CD4-positive, alpha-beta T cell treated with Interleukin-2 at 100 ng/mL for 4 hours (primary cell): ENCODE measurements at regions not wholly inside any gene's neighbourhood (a gene's known extent, or its start where the extent isn't known, plus 50 kb on each side); places are given as distances from the start of the nearest gene placed in this dataset.
A peak's percentile ranks its signal among the peaks of the same experiment; 100 is the strongest.

Experiments used
- DNase-seq: peaks from one replicate; pipeline ENCODE4 v3.0.0-alpha.2; 2020; ENCODE audit warnings: low spot score

DNA sequence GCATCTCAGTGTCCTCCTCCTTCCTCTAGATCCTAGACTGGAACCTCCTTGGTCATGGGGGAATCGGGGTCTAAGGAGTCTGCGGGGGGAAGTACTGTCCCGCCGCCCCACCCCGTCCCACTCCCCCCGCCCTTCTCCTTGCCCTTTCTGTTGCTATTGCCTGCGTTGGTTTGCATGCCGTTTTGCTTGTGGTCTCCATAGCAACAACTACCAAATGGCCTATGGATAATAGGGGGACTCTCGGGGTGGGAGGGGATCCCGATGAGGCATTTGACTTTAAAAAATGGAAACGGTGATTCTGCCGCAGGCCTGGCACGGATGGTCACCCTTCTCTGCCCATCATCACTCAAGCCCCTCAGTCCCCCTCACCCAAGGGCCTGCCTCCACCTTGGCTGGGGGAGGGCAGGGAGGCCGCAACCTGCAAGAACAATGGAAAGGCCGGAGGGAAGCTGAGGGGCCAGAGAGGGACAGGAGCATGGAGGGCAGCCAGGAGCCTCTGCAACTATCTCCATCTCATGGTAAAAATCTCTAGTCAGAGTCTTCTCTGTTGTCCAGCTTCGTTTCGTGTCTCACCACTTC lies 231.4 kb upstream of the TNRC6C start:
- DNase-seq: no peak

DNA sequence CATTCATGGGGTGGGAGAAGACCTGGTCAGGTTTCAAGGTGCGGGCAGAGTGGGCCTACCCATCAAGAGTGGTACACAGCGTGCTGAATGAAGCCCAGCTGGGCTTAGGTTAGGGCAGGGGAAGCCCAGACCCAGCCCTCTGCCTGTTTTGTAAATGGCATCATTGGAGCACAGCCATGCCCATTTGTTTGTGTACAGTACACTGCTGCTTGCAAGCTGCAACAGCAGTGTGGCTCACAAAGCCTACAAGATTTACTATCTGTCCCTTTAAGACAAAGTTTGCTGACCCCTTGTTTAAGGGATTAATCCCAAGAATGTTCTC lies 230.1 kb upstream of the TNRC6C start:
- no peak for DNase-seq

DNA sequence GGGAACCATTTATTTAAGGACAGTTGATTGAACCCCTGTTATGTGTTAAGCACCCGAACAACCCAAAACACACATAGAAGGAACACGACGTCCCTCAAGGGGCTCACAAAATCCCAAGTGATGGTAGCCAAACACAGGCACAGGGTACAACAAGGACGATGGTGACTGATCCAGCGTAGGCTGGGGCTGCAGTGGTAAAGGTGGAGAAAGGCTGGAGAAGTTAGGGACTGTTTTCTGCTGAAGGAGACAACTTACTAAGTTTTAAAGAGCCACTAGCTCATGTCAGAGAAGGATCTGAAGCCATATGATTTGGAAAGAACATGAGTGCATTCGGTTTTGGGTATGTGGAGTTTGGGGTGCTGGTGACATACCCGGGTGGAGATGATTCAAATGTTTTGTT lies 229.6 kb upstream of the TNRC6C start:
- no peak for DNase-seq

DNA sequence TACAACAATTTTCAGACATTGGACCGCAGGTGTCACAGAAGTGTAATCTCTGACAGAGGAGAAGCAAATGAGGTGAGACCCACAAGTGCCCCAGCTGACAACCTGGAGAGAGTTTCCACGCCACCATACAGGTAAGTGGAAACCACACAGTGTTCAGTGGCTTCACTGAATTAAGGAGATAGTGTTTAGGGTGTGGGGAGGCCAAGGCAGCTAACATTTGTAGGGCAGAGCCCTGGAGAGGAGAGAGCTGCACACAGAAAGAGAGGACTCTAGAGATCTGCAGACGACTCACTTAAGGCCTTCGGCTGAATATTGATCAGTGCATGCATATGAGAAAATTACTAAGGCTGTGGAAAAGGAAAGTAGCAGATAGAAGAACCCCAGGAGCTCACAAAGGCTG lies 228.9 kb upstream of the TNRC6C start:
- DNase-seq: no peak

DNA sequence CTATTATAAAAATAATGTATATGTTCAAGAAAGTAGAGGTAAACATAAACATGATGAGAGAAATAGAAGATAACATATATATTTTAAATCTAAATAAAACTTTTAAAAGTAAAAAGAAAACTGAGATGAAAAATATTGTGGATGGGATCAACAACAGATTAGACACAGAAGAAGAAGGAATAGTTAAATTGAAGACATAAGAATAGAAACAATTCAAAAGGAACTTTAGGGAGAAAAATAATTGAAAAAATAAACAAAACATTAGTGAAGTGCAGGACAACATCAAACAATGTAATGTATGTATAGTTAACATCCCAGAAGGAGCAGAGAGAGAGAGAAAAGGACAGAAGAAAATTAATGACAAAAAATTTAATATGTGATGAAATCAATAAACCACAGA lies 228.1 kb upstream of the TNRC6C start:
- no peak for DNase-seq

DNA sequence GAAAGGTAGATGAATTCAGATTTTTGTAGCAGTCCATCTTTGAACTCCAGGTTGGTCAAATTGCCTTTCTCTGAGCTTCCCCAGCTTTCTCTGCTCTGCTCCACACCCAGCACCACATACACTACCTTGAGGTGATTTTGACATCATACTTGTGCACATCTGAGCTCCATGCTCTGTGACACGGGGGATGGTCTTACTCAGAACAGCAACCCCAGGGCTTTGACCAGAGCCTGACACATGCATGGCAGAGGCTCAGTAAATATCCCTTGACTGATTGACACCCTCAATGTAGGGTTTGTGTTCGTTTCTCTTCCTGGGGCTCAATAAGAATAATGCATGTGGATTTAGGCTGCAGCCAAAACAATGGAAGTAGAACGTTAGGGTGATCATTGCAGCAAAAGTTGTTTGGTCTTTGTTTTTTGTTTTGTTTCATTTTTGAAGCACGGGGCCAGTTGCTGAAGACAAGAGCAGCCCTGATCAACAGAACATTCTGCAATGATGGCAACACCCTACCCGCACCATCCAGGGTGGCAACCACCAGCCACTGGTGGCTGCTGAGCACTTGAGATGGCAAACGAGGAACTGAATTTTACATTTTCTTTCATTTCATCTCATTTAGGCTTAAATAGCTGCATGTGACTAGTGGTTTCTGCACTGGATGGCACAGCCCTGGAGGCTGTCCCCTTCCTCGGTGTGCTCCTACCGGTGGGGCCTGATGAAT lies 224.8 kb upstream of the TNRC6C start:
- no peak for DNase-seq

DNA sequence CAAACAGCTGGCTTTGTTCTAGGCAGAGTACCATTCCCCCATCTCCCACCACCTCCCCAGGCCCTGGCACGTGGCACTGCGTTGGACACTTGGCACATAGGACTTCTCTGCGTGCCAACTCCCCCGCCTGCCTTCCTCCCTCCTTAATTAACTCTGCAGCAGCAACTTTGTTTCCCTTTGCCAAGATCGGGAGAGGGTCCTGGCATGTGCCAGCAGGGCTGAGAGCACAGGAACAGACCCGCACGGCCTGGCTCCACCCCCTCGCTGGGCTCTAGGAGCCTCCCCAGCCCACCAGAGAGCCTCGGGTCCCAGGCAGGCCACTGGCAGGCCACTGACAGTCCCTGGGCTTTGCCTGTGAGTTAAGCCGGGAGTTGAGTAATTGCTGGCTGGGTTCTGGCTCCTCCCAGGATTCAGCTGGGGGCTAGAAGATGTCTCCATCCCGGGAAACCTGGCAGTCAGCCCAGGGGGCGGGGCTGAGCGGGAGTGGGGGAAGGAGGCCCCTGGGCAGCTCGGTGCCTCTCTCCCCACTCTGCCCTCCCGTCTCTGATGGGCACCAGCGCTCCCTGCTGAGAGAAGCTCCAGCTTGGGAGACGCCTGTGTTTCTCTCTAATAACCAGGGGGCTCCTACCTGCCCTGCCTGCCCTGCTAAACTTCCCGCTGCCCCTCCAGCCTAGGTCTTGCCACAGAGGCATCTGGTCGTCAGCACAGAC lies 224.0 kb upstream of the TNRC6C start:
- no peak for DNase-seq

DNA sequence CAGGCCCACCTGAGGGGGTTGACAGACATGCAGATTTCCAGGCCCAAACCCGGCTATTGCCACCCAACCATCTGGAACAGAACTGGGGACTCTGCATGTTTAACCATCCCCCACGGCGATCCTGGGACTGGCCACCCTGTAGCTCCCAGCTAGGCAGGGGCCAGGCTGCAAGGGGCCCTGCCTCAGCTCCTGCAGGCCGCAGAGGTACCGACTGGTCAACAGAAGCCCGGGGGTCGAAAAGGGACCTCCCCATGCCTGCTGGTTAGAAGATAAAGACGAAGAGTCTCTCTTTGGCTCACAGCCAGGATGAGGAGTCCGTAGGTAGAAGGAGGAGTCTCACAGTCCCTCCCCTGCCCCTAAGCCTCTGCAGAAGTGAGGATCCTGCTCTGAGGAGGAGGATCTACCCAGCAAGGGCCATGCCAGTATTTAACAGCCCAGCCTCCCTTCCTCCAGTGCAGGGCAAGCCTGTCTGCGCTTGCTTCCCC lies 223.4 kb upstream of the TNRC6C start:
- no peak for DNase-seq

DNA sequence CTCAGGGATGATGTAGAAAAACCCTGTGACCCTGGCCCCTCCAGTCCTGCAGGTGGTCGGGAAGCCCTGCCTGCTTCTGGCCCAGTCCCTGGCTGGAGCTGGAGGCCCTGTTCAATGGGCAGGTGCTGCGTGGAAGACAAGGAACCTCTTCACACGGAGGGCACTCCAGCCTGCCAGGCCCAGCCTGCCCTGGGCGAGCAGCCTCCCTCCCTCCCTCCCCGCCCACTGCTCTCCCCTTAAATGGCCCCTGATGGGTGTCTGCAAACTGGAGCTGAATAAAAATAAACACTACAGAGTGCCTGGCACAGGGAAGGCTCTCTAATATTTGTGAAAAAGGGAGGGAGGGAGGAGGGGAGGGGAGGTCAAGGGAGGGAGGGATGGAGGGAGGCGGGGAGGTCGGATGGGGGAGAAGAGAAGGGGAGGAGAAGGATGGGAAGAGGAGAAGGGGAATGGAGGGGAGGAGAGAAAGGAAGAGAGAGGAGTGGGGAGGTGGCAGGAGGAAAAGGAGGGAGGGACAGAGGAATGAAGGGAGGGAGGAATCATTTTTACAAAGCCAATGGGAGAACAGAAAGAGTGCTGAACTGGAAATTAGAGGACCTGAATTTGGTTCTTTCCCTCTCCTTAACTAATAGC lies 222.8 kb upstream of the TNRC6C start:
- DNase-seq: no peak

DNA sequence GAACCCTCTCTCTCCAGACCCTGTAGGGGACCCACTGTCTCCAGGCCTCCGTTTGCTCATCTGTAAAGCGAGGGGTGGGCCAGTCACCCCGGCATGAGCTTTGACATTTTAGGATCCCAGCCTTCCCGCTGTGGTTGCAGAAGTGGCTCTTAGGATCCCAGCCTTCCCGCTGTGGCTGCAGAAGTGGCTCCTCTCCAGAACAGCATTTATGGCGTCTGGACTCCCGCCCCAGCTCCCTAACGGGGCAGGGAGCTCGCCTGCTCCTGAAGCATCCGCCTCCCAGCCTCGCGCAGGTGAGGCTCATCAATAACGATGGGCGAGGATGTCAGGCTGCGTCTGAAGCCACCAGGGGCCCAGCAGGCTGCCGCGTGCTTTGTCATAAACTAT lies 222.3 kb upstream of the TNRC6C start:
- DNase-seq: no peak

DNA sequence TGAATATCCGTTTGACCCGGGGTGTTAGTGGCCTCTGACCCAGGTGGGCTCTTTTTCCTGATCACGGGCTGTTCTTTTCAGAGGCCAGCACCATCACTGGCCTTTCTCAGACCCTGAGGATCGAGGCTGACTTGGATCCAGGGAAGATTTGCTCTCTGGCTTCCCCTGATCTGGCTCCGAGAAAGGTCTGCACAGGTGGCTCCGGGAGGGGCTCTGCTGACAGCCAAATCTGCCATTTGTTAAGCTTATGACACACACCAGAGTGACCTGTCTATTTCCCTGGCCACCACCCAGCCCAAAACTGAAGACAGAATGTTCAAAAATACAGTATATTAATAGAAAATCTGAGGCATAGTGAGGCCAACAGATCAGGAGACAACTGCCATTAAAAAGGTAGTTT lies 221.8 kb upstream of the TNRC6C start:
- no peak for DNase-seq

DNA sequence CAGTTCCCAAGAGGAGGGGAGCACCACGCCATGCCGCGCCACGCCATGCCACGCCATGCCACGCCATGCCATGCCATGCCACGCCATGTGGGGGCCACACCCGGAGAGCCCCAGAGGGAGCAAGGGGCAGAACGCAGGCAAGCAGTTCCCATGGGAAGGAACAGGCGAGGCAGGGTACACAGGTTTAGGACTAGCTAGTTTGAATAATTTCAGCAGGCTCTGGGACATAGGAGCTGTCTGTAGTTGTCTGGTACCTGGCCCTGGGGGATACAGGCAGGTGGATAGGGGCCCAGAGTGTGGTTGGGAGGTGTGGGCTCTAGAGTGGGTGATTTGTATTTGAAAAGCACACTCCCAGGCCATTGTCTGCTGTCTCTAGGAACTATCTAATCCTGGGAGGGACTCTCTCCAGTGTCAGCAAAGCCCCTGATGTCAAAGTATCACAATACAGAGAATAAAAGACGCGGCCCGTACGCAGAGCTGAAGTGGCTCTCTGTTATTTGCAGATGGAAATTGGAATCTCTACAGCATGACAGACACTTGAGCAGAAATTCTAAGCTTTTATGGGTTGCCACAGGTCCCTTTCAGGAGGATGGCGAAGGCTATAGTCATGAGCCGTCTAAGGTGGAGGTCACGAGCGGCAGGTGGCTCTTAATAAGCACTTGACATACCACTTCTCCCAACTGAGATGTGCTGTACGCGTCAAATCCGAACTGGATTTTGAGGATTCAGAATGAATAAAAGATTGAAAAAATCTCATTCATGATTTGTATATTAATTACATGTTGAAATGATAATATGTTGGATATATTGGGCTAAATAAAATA lies 220.8 kb upstream of the TNRC6C start:
- DNase-seq: no peak

DNA sequence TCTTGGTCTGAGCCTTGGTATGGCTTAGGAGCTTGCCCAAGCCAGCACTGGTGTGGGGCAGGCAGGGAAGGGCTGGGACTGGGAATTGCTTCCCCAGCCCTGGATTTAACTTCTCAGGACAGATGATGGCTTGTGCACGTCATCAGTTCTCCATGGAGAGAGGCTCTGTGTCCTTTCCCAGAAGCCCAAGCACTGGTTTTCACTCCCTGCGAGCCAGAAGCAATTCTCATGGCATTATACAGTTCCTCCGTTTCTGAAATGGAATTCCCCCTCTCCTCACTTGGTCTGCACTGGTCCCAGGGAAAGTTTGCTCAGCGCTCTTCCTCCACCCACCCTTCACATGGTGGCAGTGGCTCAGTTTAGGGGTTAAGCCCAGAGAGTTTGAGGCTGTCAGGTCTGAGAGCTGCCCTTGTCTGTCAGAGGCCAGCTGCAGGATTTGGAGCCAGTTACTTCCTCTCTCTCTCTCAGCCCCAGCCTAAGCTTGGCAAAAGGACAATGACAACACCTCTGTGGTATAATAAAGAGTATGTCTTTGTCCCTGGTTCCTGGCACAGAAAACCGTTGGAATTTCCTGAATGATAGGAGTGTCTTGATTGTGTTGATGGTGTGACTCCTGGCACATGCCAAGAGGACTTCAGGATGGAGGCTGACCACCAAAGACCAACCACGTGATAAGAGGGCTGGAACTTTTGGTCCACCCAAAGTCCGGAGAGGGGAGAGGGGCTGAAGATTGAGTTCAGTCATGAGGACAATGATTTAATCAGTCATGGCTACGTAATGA lies 219.6 kb upstream of the TNRC6C start:
- no peak for DNase-seq

DNA sequence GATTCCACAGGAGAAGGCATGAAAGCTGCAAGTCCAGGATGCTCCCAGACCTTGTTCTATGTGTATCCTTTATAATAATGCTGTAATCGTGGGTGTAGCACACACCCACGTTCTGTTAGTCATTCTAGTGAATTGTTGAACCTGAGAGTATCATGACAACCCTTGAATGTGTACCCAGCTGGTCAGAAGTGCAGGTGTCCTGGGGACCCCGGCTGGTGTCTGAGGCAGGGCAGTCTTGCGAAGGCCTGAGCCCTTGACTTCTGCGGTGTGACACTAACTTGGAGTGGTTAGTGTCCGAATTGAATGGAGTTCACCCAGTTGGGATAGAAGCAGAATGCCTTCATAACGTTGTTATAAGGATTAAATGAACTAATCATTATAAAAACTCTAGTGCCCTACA lies 218.0 kb upstream of the TNRC6C start:
- no peak for DNase-seq

DNA sequence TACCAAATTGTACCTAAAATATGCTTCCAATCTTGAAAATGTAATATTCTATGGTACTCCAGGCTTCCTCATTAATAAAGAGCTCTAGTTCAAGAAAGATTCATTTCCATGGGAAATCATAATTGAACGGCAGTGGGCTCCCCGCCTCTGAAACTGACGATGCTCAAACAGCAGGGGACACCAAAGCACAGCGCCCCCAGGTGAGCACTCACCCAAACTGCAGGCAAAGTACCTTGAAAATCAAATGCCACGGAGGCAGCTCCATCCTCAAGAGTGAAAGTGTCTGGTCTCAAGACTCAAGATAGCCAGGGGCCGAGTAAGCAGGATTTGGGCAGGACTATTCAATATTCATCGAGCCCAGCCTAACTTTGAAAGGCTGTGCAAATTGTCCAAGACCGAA lies 217.4 kb upstream of the TNRC6C start:
- DNase-seq: peak; percentile 45

DNA sequence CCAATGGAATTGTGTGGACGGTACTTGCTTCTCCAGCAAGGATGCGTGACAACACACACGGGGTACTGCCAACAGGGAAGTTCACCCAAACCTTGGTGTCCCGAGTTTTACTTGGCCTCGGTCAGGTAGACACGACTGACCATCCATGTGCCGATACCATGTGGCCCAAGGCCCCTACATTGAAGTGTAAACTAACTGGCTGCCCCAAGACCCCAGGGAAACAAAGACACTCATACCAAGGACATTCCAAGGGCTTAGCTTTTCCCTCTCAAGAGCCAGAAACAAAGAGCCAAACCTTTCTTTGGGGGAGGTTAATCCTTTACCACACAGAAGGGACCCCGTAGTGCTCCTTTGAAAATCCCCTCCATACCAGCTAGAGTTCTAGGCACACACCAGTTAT lies 215.9 kb upstream of the TNRC6C start:
- no peak for DNase-seq

DNA sequence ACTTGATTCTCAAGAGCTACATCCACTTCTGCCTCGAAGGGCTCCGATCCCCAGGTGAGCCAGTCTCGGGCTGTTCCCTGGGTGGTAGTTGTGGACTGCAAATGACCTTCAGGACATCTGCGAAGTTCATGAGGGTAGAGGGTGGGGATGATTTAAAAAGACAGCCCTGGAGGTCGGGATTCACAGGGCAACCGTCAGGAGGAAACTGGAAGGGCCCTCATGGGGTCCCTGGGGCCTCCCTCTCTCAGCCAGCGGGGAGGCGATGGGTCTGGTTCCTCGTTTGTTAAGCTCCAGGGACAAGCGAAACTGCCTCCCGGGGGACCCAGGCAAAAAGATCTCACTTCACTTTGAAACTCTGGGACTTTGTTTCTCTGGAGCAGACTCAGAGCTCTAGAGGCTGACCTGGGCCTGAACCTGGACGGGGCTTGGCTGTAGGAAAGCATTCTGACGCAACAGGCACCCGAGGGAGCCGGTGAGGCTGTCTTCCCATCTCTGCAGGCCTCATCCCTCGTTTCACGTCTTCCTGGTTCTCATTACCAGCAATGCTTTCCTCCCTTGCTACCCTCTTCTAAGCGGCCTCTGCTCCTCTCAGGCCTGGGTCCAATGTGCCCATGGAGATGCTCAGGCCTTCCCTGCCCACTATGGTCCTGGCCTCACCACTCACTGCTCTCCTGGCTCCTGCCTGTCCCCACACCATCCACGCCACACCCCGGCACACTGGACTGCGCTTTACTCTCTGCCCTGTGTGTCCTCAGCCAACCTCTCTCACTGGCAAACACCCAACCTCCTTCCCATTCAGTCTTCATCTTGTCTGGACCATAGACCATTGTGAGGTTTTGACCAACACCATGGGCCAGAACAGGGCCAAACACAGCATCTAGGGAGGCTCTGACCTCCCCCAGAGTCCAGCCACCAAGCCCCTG lies 214.2 kb upstream of the TNRC6C start:
- no peak for DNase-seq

DNA sequence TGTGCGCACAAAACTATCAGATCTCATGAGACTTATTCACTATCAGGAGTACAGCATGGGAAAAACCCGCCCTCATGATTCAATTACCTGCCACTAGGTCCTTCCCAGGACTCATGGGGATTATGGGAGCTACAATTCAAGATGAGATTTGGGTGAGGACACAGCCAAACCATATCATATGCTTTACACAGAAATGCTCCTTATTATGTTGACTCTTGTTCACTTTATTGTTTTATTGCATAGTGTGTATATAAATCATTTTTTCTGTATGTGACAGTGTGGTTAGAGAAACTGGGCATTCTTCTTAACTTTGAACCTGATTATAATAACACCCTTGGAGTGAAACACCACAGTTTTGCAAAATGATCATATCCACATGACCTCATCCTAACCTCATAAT lies 212.8 kb upstream of the TNRC6C start:
- DNase-seq: no peak

DNA sequence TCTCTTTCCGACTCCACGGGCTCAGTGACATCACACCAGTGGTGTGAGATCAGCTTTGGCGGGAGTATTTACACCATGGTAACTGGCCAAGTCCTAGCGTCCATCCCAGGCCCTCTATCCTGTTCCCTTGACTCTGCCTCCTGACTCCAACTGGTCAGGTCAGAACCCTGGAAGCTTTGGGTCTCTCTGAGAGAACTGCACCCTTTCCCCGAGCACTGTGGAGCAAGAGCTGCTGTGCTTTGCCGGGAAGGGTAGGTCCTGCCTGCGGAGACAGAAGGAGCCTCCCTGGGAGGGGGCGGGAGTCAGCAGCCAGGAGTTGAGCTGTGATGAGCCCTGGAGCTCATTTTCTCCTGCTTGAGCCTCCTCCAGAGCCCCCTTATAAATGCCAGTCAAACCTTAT lies 212.1 kb upstream of the TNRC6C start:
- no peak for DNase-seq

DNA sequence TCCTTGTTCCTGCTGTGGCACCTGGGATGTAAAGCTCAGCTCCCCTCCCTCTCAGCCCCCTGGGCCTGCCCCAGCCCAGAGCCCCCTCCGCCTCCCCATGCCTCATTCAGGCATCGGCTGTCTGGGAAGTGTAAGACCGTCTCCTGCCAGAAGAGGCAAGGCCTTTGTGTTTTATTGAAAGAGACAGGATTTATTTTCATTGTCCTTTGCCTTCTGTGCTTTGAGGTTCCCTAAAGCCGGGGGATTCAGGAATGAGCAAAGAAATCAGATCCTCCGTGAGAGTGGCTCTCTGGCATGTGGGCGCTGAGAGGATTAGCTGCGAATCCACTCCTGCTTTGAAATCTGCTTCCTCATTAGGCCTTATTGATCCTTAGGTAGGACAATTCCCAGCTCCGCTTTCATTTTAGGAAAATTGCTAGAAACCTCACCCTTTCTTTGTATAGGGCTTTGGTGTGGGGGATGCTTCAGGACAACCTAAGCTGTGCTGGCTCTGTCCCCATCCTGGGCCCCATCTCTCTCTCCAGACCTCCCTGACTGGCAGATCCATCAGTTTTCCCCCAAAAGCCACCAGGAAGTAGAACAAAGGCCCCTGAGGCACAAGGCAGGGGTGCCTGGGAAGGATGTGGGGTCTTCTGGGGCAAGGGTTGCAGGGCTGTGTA lies 211.5 kb upstream of the TNRC6C start:
- no peak for DNase-seq
